ENCODE measurements at regions not wholly inside any gene's neighbourhood (a gene's known extent, or its start where the extent isn't known, plus 50 kb on each side); places are given as distances from the start of the nearest gene placed in this dataset.

DNA sequence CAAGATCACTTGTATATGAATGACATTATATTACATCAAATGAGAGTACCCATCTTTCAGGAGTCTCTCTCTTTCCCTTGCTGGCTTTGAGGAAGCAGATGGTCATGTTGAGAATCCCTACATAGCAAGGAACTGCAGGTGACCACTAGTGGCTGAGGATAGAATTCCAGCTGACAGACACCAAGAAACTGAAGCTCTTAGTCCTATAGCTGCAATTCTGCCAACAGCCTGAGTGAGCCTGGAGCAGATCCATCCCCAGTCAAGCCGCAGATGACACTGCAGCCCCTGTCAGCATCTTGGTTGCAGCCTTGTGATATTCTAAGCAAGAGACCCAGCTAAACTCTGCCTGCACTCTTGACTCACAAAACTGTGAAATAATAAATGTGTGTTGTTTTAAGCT, 531.5 kb downstream of the CSNK1G3 start:
- TF ChIP-seq RARB (CRISPR knock-in tag; IDR thresholded peaks at IDR 0.05) (no peak), PPARA (CRISPR knock-in tag; IDR thresholded peaks at IDR 0.05; ENCODE audit: borderline replicate concordance) (no peak)
